MM.1S (cell line): ENCODE measurements at regions not wholly inside any gene's neighbourhood (a gene's known extent, or its start where the extent isn't known, plus 50 kb on each side); places are given as distances from the start of the nearest gene placed in this dataset.

Experiments
- DNase-seq: peaks from one replicate; pipeline ENCODE4 v3.0.0-alpha.2; 2015
- H2AFZ ChIP-seq: fragments of 300-600 bp; sonication (generic); 2 replicates; pipeline ENCODE4 v1.6.0; 2016; ENCODE audit warnings: antibody characterized with exemption, low read length
- H3F3A ChIP-seq: fragments of 300-600 bp; sonication (generic); 2 replicates; pipeline ENCODE4 v1.6.1; 2016; ENCODE audit warnings: mild to moderate bottlenecking, antibody characterized with exemption, low read length, moderate library complexity, mixed read lengths; ENCODE audit not compliant: insufficient read depth
- H3K27ac ChIP-seq: fragments of 300-600 bp; sonication (generic); 2 replicates; pipeline ENCODE4 v1.5.1; 2016; ENCODE audit warnings: mild to moderate bottlenecking, low read length
- H3K27me3 ChIP-seq: fragments of 300-600 bp; sonication (generic); replicated peaks from 2 replicates; pipeline ENCODE4 v1.6.0; 2016; ENCODE audit warnings: low read length; ENCODE audit not compliant: insufficient read depth
- H3K36me3 ChIP-seq: fragments of 300-600 bp; sonication (generic); replicated peaks from 2 replicates; pipeline ENCODE4 v1.6.1; 2016; ENCODE audit warnings: mild to moderate bottlenecking, low read length, mixed read lengths; ENCODE audit not compliant: insufficient read depth
- H3K4me1 ChIP-seq: fragments of 300-600 bp; sonication (generic); 2 replicates; pipeline ENCODE4 v1.6.1; 2016; ENCODE audit warnings: low read length, mixed read lengths
- H3K4me2 ChIP-seq: fragments of 300-600 bp; sonication (generic); 2 replicates; pipeline ENCODE4 v1.6.0; 2016; ENCODE audit warnings: low read depth, low read length
- H3K4me3 ChIP-seq: fragments of 300-600 bp; sonication (generic); 2 replicates; pipeline ENCODE4 v1.5.1; 2016; ENCODE audit warnings: low read length, mixed read lengths
- H3K79me2 ChIP-seq: fragments of 300-600 bp; sonication (generic); 2 replicates; pipeline ENCODE4 v1.6.1; 2016; ENCODE audit warnings: mixed run types, low read length, mixed read lengths
- H3K9ac ChIP-seq: fragments of 300-600 bp; sonication (generic); 2 replicates; pipeline ENCODE4 v1.6.1; 2016; ENCODE audit warnings: low read length, mixed read lengths
- H3K9me2 ChIP-seq: fragments of 300-600 bp; sonication (generic); replicated peaks from 2 replicates; pipeline ENCODE4 v1.6.1; 2016; ENCODE audit warnings: mild to moderate bottlenecking, low read length, mixed read lengths; ENCODE audit not compliant: insufficient read depth
- H3K9me3 ChIP-seq: fragments of 300-600 bp; sonication (generic); replicated peaks from 2 replicates; pipeline ENCODE4 v1.6.1; 2016; ENCODE audit warnings: mild to moderate bottlenecking, low read length, mixed read lengths; ENCODE audit not compliant: insufficient read depth
- H4K20me1 ChIP-seq: fragments of 300-600 bp; sonication (generic); 2 replicates; pipeline ENCODE4 v1.6.1; 2016; ENCODE audit warnings: mild to moderate bottlenecking, low read length, moderate library complexity, mixed read lengths; ENCODE audit not compliant: insufficient read depth
- CTCF ChIP-seq: fragments of 300-600 bp; sonication (generic); IDR thresholded peaks from 2 replicates; pipeline ENCODE4 v1.5.1; 2016; ENCODE audit warnings: antibody characterized with exemption, low read length, mixed read lengths
- EZH2 ChIP-seq: fragments of 300-600 bp; sonication (generic); optimal IDR thresholded peaks from 2 replicates; pipeline ENCODE3; 2017; ENCODE audit warnings: low read depth, mild to moderate bottlenecking, antibody characterized with exemption, low read length, mixed read lengths
- EZH2phosphoT487 ChIP-seq: fragments of 300-600 bp; sonication (generic); IDR thresholded peaks from 2 replicates; pipeline ENCODE4 v1.6.1; 2018; ENCODE audit warnings: antibody characterized with exemption, low read length

GRCh38 chr14:26870096-26870495 is 272.3 kb upstream of the NOVA1 start:
- Histone ChIP-seq H3K27ac (no peak overlapping the region), H3K4me1 (no peaks in the 10 kb centered on the region), H3K9me2 (no peaks in the 10 kb centered on the region), H4K20me1 (no peaks in the 10 kb centered on the region), H3F3A (no peaks in the 10 kb centered on the region), H3K36me3 (no peaks in the 10 kb centered on the region), H2AFZ (no peak overlapping the region), H3K9ac (no peak overlapping the region), H3K27me3 (no peaks in the 10 kb centered on the region), H3K4me2 (no peak overlapping the region), H3K79me2 (no peaks in the 10 kb centered on the region), H3K4me3 (no peak overlapping the region), H3K9me3 (no peaks in the 10 kb centered on the region)
- DNase-seq: no peak
- TF ChIP-seq EZH2phosphoT487 (no peak), EZH2 (no peak), CTCF (no peak)

GRCh38 chr14:26870722-26871617 is 273.1 kb upstream of the NOVA1 start:
- H4K20me1 ChIP-seq: no peaks in the 10 kb centered on the region
- H3K27me3 ChIP-seq: no peaks in the 10 kb centered on the region
- no peak overlapping the region for H3K27ac ChIP-seq
- H2AFZ ChIP-seq: no peak overlapping the region
- no peaks in the 10 kb centered on the region for H3K4me1 ChIP-seq
- H3K9me2 ChIP-seq: no peaks in the 10 kb centered on the region
- H3K9ac ChIP-seq: no peak overlapping the region
- no peaks in the 10 kb centered on the region for H3K36me3 ChIP-seq
- no peaks in the 10 kb centered on the region for H3F3A ChIP-seq
- no peaks in the 10 kb centered on the region for H3K79me2 ChIP-seq
- H3K9me3 ChIP-seq: no peaks in the 10 kb centered on the region
- TF ChIP-seq EZH2 (no peak), CTCF (no peak), EZH2phosphoT487 (no peak)
- H3K4me3 ChIP-seq: no peak overlapping the region
- no peak overlapping the region for H3K4me2 ChIP-seq
- DNase-seq: no peak

- DNase-seq: no peak
- H3K4me2 ChIP-seq: no peak overlapping the region
These were observed 274.9 kb upstream of the NOVA1 start for GRCh38 chr14:26872515-26873361.

More at GRCh38 chr14:26872515-26873361, 274.9 kb upstream of the NOVA1 start:
- Histone ChIP-seq H3K4me1 (no peaks in the 10 kb centered on the region), H4K20me1 (no peaks in the 10 kb centered on the region), H2AFZ (no peak overlapping the region), H3K4me3 (no peak overlapping the region), H3K9me2 (no peaks in the 10 kb centered on the region), H3F3A (no peaks in the 10 kb centered on the region), H3K9ac (no peak overlapping the region), H3K9me3 (no peaks in the 10 kb centered on the region), H3K79me2 (no peaks in the 10 kb centered on the region), H3K27ac (no peak overlapping the region), H3K27me3 (no peaks in the 10 kb centered on the region), H3K36me3 (no peaks in the 10 kb centered on the region)
- TF ChIP-seq CTCF: no peak
- TF ChIP-seq EZH2phosphoT487: no peak
- TF ChIP-seq EZH2: no peak
